ENCODE measurements at regions not wholly inside any gene's neighbourhood (a gene's known extent, or its start where the extent isn't known, plus 50 kb on each side); places are given as distances from the start of the nearest gene placed in this dataset.

DNA sequence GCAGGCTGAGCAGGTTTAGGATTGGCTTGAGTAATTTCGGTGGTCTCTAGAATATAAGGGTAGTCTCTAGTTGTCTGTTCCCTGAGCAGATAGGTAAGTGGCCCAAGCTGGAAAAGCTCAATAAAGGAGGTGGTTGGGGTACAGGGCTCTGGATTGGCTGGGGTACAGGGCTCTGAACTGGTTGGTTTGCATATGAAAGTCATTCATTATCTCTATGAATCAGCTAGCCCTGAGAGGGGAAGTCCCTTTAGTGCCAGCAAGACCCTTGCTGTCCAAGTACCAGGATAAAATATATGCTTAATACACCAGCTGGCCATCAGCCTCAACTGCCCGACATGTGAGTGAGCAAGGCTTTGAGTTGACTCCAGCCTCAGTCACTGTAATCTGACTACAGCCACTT is 93.0 kb downstream of the ZBTB18 start:
- Mint-ChIP-seq H3K4me3 (no peak overlapping the region), H3K27me3 (ENCODE audit: low read depth in 3 of 3) (peaks cover 2 to 12% (median 7%) of the 10 kb centered on the region in 3 donors), H3K4me1 (peaks cover 2% of the 10 kb centered on the region), H3K36me3 (no peaks in the 10 kb centered on the region), H3K9me3 (peaks cover 0 to 2% (median 0%) of the 10 kb centered on the region in 7 donors), H3K27ac (no peak overlapping the region)
- no peaks in the 10 kb centered on the region for H3K9me3 ChIP-seq (replicated peaks in 1 of 2; ENCODE audit: control insufficient read depth in 1 of 2, insufficient read depth in 1 of 2, low read length in 2 of 2)
- H2AFZ ChIP-seq (ENCODE audit: insufficient read depth, low read depth, low read length, poor library complexity, severe bottlenecking), result no peak overlapping the region
- no peaks in the 10 kb centered on the region for H3K36me3 ChIP-seq (replicated peaks in 1 of 2; ENCODE audit: control insufficient read depth in 1 of 2, insufficient read depth in 2 of 2, low read length in 2 of 2)
- H3K79me2 ChIP-seq (ENCODE audit: insufficient read depth, low read length), result no peaks in the 10 kb centered on the region
- intact Hi-C loops (cut with micrococcal nuclease), result no loop called here
- no peaks in the 10 kb centered on the region for H3K4me1 ChIP-seq (ENCODE audit: control insufficient read depth in 1 of 2, insufficient read depth in 2 of 2, low read length in 2 of 2)
- H3K4me3 ChIP-seq (replicated peaks in 1 of 3; ENCODE audit: low read depth in 2 of 3, low read length in 3 of 3), result no peak overlapping the region
- H3K9ac ChIP-seq (ENCODE audit: insufficient read depth, low read length, poor library complexity, severe bottlenecking), result no peak overlapping the region
- H3K4me2 ChIP-seq (replicated peaks; ENCODE audit: extremely low read depth, low read length, poor library complexity, severe bottlenecking), result no peak overlapping the region
- H4K20me1 ChIP-seq (ENCODE audit: insufficient read depth, low read length), result no peaks in the 10 kb centered on the region
- H3K27me3 ChIP-seq (ENCODE audit: control insufficient read depth in 2 of 2, insufficient read depth in 2 of 2, low read length in 2 of 2), result no peaks in the 10 kb centered on the region
- H3K27ac ChIP-seq (ENCODE audit: low read depth in 1 of 2, low read length in 2 of 2), result no peak overlapping the region
- TF ChIP-seq, protein P1, sequence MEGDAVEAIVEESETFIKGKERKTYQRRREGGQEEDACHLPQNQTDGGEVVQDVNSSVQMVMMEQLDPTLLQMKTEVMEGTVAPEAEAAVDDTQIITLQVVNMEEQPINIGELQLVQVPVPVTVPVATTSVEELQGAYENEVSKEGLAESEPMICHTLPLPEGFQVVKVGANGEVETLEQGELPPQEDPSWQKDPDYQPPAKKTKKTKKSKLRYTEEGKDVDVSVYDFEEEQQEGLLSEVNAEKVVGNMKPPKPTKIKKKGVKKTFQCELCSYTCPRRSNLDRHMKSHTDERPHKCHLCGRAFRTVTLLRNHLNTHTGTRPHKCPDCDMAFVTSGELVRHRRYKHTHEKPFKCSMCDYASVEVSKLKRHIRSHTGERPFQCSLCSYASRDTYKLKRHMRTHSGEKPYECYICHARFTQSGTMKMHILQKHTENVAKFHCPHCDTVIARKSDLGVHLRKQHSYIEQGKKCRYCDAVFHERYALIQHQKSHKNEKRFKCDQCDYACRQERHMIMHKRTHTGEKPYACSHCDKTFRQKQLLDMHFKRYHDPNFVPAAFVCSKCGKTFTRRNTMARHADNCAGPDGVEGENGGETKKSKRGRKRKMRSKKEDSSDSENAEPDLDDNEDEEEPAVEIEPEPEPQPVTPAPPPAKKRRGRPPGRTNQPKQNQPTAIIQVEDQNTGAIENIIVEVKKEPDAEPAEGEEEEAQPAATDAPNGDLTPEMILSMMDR (IDR thresholded peaks at IDR 0.05), result no peak
- DNase-seq, result no peak
- WGBS (ENCODE audit: insufficient coverage), result 88% methylated on average over 1 of the region's 2 CpGs

DNA sequence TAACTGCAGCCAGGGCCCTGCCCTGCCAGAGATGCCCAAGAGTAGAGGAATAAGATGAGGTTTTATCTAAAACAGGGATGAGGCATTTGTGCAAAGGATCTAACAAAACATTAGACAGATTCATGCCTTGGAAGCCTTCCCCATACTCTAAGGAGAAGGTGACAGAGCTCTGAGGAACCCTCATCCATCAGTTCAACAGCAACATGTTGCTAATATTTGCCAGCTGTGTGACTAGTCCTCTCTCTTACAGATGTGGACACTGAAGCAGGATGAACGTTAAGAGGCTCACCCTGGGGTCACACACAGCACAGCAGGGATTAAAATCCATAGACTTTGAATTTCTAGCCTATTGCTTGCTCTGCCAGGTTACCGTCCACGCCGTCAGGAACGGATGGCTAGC is 99.0 kb downstream of the ZBTB18 start:
- Histone ChIP-seq H3K4me1 (ENCODE audit: control insufficient read depth in 1 of 2, insufficient read depth in 2 of 2, low read length in 2 of 2) (no peaks in the 10 kb centered on the region), H3K4me3 (replicated peaks in 1 of 3; ENCODE audit: low read depth in 2 of 3, low read length in 3 of 3) (no peak overlapping the region), H3K9me3 (replicated peaks in 1 of 2; ENCODE audit: control insufficient read depth in 1 of 2, insufficient read depth in 1 of 2, low read length in 2 of 2) (no peaks in the 10 kb centered on the region), H3K9ac (ENCODE audit: insufficient read depth, low read length, poor library complexity, severe bottlenecking) (no peak overlapping the region), H2AFZ (ENCODE audit: insufficient read depth, low read depth, low read length, poor library complexity, severe bottlenecking) (no peak overlapping the region), H3K79me2 (ENCODE audit: insufficient read depth, low read length) (no peaks in the 10 kb centered on the region), H3K27ac (ENCODE audit: low read depth in 1 of 2, low read length in 2 of 2) (no peak overlapping the region), H3K36me3 (replicated peaks in 1 of 2; ENCODE audit: control insufficient read depth in 1 of 2, insufficient read depth in 2 of 2, low read length in 2 of 2) (no peaks in the 10 kb centered on the region), H4K20me1 (ENCODE audit: insufficient read depth, low read length) (no peaks in the 10 kb centered on the region), H3K27me3 (ENCODE audit: control insufficient read depth in 2 of 2, insufficient read depth in 2 of 2, low read length in 2 of 2) (no peaks in the 10 kb centered on the region), H3K4me2 (replicated peaks; ENCODE audit: extremely low read depth, low read length, poor library complexity, severe bottlenecking) (no peak overlapping the region)
- H3K4me3 Mint-ChIP-seq, result no peak overlapping the region
- 80% methylated on average over 1 of the region's 5 CpGs for WGBS (ENCODE audit: insufficient coverage)
- peaks cover 2% of the 10 kb centered on the region for H3K4me1 Mint-ChIP-seq
- H3K27ac Mint-ChIP-seq, result no peak overlapping the region
- TF ChIP-seq, protein P1 (IDR thresholded peaks at IDR 0.05), result no peak
- DNase-seq, result no peak
- H3K27me3 Mint-ChIP-seq (ENCODE audit: low read depth in 3 of 3), result no peaks in the 10 kb centered on the region
- intact Hi-C loops (cut with micrococcal nuclease), result no loop called here
- H3K9me3 Mint-ChIP-seq, result peaks cover 0 to 2% (median 0%) of the 10 kb centered on the region in 7 donors
- no peaks in the 10 kb centered on the region for H3K36me3 Mint-ChIP-seq

Measured in CD14-positive monocyte (primary cell).